Tibial nerve (tissue), 4 donors: ENCODE measurements at regions not wholly inside any gene's neighbourhood (a gene's known extent, or its start where the extent isn't known, plus 50 kb on each side); places are given as distances from the start of the nearest gene placed in this dataset.

Source experiments
- EP300 ChIP-seq, 2 donors: sonication (generic); formaldehyde crosslinking; IDR thresholded peaks; one replicate each; pipeline ENCODE4 v1.6.1; 2017; ENCODE audit warnings: antibody characterized with exemption in 2 of 2, mild to moderate bottlenecking in 1 of 2
- POLR2A ChIP-seq, 2 donors: fragments of 450-650 bp; IDR thresholded peaks; one replicate each; pipeline ENCODE4 v1.6.1; 2017; ENCODE audit warnings: antibody characterized with exemption in 2 of 2, mild to moderate bottlenecking in 2 of 2, moderate library complexity in 2 of 2
- TF ChIP-seq, protein P1 (sequence below), 5 experiments: fragments of 200-600 bp in 3 of 5; fragments of 450-650 bp in 2 of 5; sonication (generic) in 3 of 5; IDR thresholded peaks; one replicate each; pipeline ENCODE4 v1.5.1; 2016 to 2019; ENCODE audit warnings: antibody characterized with exemption in 5 of 5, mild to moderate bottlenecking in 3 of 5, moderate library complexity in 2 of 5

DNA sequence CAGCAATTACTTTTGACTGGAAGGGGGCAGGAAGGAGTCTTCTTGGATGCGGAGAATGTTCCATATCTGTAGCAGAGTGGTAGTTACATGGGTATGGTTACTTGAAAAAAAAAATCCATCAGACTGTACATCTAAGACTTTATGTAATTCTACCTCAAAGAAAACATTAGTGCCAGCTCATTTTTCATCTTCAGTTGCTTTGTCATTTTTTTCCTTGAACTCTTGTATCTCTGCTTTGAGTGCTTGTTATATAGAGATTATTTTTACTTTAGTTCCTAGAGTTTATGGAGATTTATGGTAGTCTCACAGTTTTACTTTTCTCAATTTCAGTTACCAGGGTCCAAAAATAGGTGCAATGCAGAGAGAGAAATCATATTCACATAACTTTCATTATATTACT lies 60.0 kb upstream of the ITSN2 start:
- TF ChIP-seq, protein P1, sequence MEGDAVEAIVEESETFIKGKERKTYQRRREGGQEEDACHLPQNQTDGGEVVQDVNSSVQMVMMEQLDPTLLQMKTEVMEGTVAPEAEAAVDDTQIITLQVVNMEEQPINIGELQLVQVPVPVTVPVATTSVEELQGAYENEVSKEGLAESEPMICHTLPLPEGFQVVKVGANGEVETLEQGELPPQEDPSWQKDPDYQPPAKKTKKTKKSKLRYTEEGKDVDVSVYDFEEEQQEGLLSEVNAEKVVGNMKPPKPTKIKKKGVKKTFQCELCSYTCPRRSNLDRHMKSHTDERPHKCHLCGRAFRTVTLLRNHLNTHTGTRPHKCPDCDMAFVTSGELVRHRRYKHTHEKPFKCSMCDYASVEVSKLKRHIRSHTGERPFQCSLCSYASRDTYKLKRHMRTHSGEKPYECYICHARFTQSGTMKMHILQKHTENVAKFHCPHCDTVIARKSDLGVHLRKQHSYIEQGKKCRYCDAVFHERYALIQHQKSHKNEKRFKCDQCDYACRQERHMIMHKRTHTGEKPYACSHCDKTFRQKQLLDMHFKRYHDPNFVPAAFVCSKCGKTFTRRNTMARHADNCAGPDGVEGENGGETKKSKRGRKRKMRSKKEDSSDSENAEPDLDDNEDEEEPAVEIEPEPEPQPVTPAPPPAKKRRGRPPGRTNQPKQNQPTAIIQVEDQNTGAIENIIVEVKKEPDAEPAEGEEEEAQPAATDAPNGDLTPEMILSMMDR (IDR thresholded peaks at IDR 0.05): no peak
- no peak for TF ChIP-seq EP300 (IDR thresholded peaks at IDR 0.05)
- no peak for TF ChIP-seq POLR2A (IDR thresholded peaks at IDR 0.05)
